SK-N-SH (cell line): ENCODE measurements at regions not wholly inside any gene's neighbourhood (a gene's known extent, or its start where the extent isn't known, plus 50 kb on each side); places are given as distances from the start of the nearest gene placed in this dataset.

Experiments used
- EZH2phosphoT487 ChIP-seq: fragments of 200-600 bp; sonication (generic); IDR thresholded peaks from 2 replicates; pipeline ENCODE4 v1.6.1; 2017; ENCODE audit warnings: low read depth, mixed run types, mild to moderate bottlenecking, antibody characterized with exemption, moderate library complexity, borderline replicate concordance
- MXI1 ChIP-seq: IDR thresholded peaks from 2 replicates; pipeline ENCODE4 v1.6.1; 2012; ENCODE audit warnings: mild to moderate bottlenecking, low read depth, low read length, improper control_type of control experiment
- POLR2AphosphoS5 ChIP-seq: IDR thresholded peaks from 2 replicates; pipeline ENCODE4 v1.6.1; 2012; ENCODE audit warnings: low read depth, low read length
- RFX5 ChIP-seq: IDR thresholded peaks from 2 replicates; pipeline ENCODE4 v1.6.1; 2012; ENCODE audit warnings: mild to moderate bottlenecking, improper control_type of control experiment, low read length
- TAF1 ChIP-seq: IDR thresholded peaks from 2 replicates; pipeline ENCODE4 v1.6.1; 2012; ENCODE audit warnings: low read depth, mild to moderate bottlenecking, low read length, moderate library complexity, borderline replicate concordance
- USF2 ChIP-seq: fragments of 150-350 bp; IDR thresholded peaks from 2 replicates; pipeline ENCODE4 v1.6.1; 2017; ENCODE audit warnings: antibody characterized with exemption, low read length, low read depth, borderline replicate concordance
- YY1 ChIP-seq: IDR thresholded peaks from 2 replicates; pipeline ENCODE4 v1.4.0; 2012; ENCODE audit warnings: low read depth, mild to moderate bottlenecking
- TF ChIP-seq, protein P1 (sequence below): fragments of 200-600 bp; sonication (generic); IDR thresholded peaks from 2 replicates; pipeline ENCODE4 v1.6.1; 2017; ENCODE audit warnings: antibody characterized with exemption, mild to moderate bottlenecking, moderate library complexity
- TF ChIP-seq, protein P2 (sequence below): IDR thresholded peaks from 2 replicates; pipeline ENCODE4 v1.6.1; 2012; ENCODE audit warnings: mild to moderate bottlenecking, low read depth, low read length, moderate library complexity

DNA sequence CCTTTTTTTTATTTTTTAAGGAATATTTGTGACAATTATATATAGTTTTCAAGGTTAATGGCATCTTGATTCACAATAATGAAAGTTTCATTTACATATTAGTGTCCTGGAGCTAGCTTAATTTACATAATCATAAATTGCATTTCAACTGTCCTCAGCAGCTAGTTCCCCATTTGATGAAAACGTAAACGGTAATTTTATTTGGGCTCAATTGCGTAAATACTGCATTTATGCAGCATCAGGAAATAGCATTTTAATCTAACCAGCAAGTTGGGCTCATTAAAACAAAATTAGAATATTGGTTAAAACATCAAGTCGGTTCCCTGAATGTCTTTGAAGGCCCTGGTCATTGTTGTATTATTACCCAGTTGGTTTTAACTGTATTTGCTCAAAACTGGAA is 136.8 kb upstream of the CDH5 start:
- TF ChIP-seq RFX5 (no peak), USF2 (no peak), MXI1 (no peak), POLR2AphosphoS5 (no peak), EZH2phosphoT487 (no peak), TAF1 (no peak), YY1 (no peak)
- TF ChIP-seq, protein P1, sequence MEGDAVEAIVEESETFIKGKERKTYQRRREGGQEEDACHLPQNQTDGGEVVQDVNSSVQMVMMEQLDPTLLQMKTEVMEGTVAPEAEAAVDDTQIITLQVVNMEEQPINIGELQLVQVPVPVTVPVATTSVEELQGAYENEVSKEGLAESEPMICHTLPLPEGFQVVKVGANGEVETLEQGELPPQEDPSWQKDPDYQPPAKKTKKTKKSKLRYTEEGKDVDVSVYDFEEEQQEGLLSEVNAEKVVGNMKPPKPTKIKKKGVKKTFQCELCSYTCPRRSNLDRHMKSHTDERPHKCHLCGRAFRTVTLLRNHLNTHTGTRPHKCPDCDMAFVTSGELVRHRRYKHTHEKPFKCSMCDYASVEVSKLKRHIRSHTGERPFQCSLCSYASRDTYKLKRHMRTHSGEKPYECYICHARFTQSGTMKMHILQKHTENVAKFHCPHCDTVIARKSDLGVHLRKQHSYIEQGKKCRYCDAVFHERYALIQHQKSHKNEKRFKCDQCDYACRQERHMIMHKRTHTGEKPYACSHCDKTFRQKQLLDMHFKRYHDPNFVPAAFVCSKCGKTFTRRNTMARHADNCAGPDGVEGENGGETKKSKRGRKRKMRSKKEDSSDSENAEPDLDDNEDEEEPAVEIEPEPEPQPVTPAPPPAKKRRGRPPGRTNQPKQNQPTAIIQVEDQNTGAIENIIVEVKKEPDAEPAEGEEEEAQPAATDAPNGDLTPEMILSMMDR = no peak
- TF ChIP-seq, protein P2, sequence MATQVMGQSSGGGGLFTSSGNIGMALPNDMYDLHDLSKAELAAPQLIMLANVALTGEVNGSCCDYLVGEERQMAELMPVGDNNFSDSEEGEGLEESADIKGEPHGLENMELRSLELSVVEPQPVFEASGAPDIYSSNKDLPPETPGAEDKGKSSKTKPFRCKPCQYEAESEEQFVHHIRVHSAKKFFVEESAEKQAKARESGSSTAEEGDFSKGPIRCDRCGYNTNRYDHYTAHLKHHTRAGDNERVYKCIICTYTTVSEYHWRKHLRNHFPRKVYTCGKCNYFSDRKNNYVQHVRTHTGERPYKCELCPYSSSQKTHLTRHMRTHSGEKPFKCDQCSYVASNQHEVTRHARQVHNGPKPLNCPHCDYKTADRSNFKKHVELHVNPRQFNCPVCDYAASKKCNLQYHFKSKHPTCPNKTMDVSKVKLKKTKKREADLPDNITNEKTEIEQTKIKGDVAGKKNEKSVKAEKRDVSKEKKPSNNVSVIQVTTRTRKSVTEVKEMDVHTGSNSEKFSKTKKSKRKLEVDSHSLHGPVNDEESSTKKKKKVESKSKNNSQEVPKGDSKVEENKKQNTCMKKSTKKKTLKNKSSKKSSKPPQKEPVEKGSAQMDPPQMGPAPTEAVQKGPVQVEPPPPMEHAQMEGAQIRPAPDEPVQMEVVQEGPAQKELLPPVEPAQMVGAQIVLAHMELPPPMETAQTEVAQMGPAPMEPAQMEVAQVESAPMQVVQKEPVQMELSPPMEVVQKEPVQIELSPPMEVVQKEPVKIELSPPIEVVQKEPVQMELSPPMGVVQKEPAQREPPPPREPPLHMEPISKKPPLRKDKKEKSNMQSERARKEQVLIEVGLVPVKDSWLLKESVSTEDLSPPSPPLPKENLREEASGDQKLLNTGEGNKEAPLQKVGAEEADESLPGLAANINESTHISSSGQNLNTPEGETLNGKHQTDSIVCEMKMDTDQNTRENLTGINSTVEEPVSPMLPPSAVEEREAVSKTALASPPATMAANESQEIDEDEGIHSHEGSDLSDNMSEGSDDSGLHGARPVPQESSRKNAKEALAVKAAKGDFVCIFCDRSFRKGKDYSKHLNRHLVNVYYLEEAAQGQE = no peak
